WI38 (cell line): ENCODE measurements at regions not wholly inside any gene's neighbourhood (a gene's known extent, or its start where the extent isn't known, plus 50 kb on each side); places are given as distances from the start of the nearest gene placed in this dataset.
"Not testable (repeated sequence)": the region's sequence is repeated elsewhere in the genome, so short reads cannot be mapped to it uniquely, and the experiment has no call there.

Experiments
- H3K4me3 ChIP-seq: 2 replicates; pipeline ENCODE4 v1.5.1; 2011; ENCODE audit warnings: low read depth, mild to moderate bottlenecking, control low read depth, low read length
- TF ChIP-seq, protein P1 (sequence below): IDR thresholded peaks from 2 replicates; pipeline ENCODE4 v1.5.1; 2012; ENCODE audit warnings: low read depth, mild to moderate bottlenecking, control low read depth, low read length

GRCh38 chrX:140034916-140035315 lies 69.6 kb upstream of the CXorf66 start:
- TF ChIP-seq, protein P1, sequence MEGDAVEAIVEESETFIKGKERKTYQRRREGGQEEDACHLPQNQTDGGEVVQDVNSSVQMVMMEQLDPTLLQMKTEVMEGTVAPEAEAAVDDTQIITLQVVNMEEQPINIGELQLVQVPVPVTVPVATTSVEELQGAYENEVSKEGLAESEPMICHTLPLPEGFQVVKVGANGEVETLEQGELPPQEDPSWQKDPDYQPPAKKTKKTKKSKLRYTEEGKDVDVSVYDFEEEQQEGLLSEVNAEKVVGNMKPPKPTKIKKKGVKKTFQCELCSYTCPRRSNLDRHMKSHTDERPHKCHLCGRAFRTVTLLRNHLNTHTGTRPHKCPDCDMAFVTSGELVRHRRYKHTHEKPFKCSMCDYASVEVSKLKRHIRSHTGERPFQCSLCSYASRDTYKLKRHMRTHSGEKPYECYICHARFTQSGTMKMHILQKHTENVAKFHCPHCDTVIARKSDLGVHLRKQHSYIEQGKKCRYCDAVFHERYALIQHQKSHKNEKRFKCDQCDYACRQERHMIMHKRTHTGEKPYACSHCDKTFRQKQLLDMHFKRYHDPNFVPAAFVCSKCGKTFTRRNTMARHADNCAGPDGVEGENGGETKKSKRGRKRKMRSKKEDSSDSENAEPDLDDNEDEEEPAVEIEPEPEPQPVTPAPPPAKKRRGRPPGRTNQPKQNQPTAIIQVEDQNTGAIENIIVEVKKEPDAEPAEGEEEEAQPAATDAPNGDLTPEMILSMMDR = no peak
- H3K4me3 ChIP-seq = no peak overlapping the region

DNA sequence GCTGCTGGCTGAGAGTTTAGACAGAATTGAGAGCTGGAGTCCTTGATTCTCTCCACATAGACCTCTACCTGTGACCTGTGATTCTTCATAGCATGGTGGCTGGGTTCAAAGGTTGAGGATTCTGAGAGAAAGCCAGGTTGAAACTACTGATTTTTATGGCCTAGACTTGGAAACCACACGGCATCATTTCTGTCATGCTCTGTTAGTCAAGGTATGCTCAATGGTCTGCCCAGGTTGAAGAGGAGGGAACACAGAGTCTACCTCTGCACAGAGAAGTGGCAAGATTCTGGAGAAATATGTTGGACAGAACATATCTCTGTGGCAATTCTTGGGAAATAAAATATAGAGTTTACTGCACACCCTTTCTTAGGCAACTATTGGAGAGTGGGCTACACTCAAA lies 57.2 kb upstream of the CXorf66 start:
- no peak overlapping the region for H3K4me3 ChIP-seq
- TF ChIP-seq, protein P1 = no peak

DNA sequence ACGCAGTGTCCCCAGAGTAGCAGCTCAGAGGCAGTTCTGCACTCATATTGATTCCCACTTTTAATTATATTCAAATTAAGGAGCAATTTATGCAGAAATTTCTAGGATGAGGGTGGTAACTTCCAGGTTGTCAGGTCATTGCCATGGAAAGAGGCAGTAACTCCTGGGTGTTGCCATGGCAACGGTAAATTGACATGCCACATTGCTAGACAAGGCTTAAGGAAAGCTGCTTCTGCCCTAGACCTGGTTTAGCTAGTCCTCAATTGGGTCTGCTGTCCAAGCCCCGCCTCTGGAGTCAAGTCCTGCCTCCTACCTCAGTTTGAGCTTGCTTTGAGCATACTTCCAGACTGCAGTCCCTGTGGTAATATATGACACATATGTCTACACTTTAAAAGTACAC lies 53.8 kb upstream of the CXorf66 start:
- not testable (repeated sequence) for H3K4me3 ChIP-seq
